GM21423 (cell line): ENCODE measurements at regions not wholly inside any gene's neighbourhood (a gene's known extent, or its start where the extent isn't known, plus 50 kb on each side); places are given as distances from the start of the nearest gene placed in this dataset.

ENCODE experiments used
- ATAC-seq: cut with Tn5 transposase; IDR thresholded peaks from one replicate; pipeline ENCODE4 v1.9.1; 2021; ENCODE audit warnings: mild to moderate bottlenecking, moderate library complexity; ENCODE audit not compliant: unreplicated experiment

- ATAC-seq, result no peak
Measured at GRCh38 chr4:19915276-19915675, 336.4 kb upstream of the SLIT2 start.

- no peak for ATAC-seq
Measured at GRCh38 chr4:19913650-19914049, 338.1 kb upstream of the SLIT2 start.

DNA sequence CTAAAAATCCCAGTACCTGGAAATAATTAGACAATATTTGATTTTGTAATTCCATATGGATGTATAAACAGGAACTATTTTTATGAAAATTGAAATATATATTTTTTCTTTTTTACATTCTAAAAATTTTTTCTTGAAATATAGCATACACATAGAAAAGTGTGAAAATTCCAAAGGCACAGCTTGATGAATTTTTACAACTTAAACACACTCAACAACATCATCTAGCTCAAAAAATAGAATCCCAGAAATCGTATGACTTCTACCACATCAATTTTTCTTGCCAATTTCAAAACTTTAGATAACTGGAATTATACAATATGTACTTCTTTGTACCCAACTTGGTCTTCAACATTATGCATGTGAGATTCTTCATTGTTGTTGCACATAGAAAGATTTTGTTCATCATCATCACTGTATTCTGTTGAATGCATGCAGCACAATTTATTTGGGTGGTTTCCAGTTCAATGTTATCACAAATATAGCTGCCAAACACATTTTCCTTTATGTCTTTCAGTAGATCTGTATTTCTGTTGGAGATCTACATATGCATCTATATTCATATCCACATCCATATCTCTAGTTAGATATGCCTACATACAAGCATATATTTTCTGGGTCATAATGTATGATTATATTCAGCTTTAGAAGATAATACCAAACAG, 340.7 kb upstream of the SLIT2 start:
- ATAC-seq, result no peak

- ATAC-seq, result no peak
Measured at GRCh38 chr4:19905024-19905423, 346.7 kb upstream of the SLIT2 start.

DNA sequence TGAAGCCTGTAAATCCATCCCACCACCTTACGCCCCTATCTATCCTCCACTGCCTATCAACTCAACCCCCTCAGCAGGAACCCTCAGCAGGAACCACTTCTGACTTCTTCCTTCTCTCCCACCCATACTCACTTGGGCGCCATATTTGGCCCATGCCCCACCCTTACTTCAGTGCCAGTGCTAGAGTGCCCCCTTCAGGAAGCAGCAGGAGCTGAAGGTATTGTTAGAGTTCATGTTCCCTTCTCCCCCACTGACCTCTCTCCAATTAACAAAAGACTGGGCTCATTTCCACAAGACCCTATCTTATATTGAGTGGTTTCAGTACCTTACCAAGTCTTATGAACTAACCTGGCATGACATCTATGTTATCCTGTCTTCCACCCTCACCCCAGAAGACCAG, 363.1 kb upstream of the SLIT2 start:
- no peak for ATAC-seq

GRCh38 chr4:19883841-19884240, 367.9 kb upstream of the SLIT2 start:
- no peak for ATAC-seq

- ATAC-seq, result no peak
Measured at GRCh38 chr4:19880206-19880605, 371.5 kb upstream of the SLIT2 start.

DNA sequence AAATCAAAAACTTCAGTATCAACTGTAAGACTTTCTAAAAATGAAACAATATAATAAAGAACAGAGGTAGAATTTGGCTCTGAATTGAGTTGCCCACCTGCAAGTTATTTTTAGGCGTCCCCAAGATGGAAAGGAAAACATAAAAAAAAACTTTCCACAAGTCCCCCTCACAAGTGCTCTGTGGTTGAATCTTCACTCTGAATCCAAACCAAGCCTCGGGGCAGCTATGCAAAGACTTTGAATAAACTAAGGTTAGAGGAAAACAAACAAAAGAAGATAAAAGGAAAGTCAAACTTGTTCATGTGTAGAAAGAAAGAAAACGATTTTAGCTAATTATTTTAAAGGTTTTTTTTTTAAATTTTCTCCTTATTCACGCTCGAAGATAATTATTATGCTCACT, 372.4 kb upstream of the SLIT2 start:
- no peak for ATAC-seq

GRCh38 chr4:19857991-19858390, 393.7 kb upstream of the SLIT2 start:
- ATAC-seq, result no peak

GRCh38 chr4:19857380-19857779, 394.3 kb upstream of the SLIT2 start:
- ATAC-seq, result no peak

DNA sequence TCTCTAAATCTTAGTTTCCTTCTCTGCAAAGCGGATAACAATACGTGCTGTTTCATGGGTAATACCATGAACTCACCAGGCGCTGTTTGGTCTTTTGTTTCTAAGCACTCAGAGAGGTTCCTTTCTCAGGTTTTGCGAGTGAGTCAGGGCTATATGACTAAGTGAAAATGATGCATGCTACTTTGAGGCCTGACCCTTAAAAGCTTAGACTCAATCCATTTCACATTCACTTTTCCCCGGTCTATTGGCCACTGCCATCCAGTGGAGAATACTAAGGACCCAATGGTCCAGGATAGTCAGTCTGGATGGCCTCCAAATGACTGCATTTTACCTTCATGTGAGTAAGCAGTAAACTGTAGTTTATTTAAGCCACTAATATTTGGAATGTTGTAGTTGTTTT, 400.8 kb upstream of the SLIT2 start:
- ATAC-seq, result no peak

GRCh38 chr4:19844446-19844845, 407.3 kb upstream of the SLIT2 start:
- no peak for ATAC-seq

DNA sequence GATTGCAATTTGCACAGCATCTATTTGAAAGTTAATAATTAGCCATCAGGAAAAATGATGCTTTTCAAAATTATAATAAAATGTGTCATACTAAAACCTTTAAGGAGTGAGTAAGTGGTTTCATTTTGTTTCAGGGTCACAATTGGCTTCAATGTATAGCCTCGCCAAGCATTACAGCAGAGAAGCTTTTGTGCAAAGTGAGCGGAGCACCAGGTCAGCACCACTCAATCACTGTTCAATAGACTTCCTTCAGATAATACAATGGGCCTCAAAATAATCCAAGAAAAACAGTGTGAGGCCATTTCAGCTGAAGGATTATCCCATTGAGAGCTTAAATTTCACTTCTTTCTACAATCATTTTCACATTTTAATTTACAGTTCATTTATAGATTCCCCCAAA, 409.2 kb upstream of the SLIT2 start:
- ATAC-seq, result no peak

DNA sequence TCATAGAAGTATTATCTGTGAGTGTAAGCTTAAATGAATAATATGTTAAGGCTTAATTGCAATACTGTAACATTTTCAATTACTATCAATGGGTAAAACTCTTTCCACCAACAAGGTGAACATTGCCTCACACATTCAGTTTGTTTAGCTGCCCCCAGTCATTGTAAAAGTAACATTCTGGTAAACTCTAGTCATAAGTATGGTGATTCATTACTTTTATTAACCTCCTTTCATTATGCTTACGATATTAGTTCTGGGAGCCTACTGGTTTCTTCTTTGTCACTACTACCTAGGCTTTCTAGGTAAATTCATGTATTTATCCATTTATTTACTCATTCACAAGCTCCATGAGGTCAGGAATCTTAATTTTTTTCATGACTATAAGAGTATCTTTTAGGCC, 412.8 kb upstream of the SLIT2 start:
- ATAC-seq, result no peak

- ATAC-seq, result no peak
Measured at GRCh38 chr4:19835429-19835828, 416.3 kb upstream of the SLIT2 start.

GRCh38 chr4:19832411-19832810, 419.3 kb upstream of the SLIT2 start:
- ATAC-seq, result no peak

GRCh38 chr4:19831644-19832285, 419.9 kb upstream of the SLIT2 start:
- ATAC-seq, result no peak

DNA sequence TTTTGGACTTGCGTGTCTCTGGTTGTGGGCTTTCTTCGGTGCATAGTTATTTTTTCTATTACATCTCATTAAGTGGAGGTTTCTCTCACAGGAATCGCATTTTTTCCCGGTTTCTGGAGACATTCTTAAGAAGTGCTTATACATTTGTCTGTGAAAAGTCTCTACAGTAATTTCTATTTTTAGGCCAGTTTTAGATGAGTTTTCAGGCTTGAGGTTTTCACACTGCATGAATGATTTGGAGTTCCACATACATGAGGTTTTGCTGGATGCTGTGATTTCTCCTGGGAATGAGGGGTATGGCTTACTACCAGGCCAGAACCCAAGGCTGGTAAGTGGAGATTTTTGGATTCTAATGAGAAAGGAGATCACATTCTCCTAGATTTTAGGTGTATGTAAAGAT, 422.6 kb upstream of the SLIT2 start:
- ATAC-seq, result no peak

DNA sequence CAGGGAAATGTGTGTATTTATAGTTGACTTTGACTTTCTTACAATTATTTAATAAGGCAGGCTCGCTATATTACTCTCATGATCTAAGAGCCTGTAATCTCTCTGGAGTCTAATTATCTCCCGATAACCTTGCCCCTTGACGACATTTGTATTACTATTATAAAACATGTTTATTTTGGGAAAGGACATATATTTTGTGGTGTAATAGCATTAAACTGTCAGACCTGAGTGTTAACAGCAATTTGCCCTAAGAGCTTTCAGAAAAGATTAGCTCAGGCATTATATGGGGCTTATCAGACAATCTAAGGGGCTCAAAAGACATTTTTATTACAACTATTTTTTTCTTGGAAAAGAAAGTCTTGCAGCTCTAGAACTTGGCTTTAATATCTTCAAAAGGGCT, 427.9 kb upstream of the SLIT2 start:
- no peak for ATAC-seq

- ATAC-seq, result no peak
Measured at GRCh38 chr4:19819737-19820136, 432.0 kb upstream of the SLIT2 start.

DNA sequence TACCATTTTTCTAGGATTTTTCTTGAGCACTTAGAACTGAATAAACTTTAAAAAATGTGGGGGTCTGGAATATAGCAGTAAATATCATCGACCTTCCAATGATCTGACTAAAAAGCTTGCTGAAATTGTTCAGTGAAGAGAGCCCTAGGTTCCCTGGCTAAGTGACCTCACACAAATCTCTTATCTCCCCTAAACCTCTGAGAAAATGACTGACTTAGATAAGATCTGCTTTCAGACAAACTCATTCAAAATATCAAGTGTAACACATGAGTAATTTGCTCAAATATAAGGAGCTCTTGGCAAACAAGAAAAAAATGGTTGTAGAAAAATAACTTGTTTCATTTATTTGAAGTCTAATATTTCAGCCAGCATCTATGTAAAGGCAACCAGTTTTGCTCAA, 441.7 kb upstream of the SLIT2 start:
- no peak for ATAC-seq

DNA sequence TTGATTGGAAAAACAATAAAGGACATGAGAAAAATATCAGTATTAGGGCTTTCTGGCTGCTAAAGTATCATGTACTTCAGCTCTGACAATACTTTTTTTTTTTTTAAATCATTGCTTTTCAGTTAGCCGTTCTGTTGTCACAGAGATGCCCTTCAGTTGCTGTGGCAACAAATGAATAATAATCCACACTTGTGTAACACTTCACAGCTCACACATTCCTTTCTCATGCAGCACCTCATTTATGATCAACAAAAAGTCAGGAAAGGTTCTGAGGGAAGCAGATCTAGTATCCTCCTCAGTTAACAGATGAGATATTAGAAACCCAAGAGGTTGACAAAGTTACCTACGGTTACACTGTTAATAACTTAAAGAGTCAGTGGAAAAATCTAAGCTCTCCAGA, 444.2 kb upstream of the SLIT2 start:
- ATAC-seq, result no peak

GRCh38 chr4:19806865-19807264, 444.8 kb upstream of the SLIT2 start:
- ATAC-seq, result no peak
